Tibial artery (tissue), 4 donors: ENCODE measurements at regions not wholly inside any gene's neighbourhood (a gene's known extent, or its start where the extent isn't known, plus 50 kb on each side); places are given as distances from the start of the nearest gene placed in this dataset.
"Not testable (repeated sequence)": the region's sequence is repeated elsewhere in the genome, so short reads cannot be mapped to it uniquely, and the experiment has no call there.

Source experiments
- DNase-seq, 2 donors: peaks; one replicate each; pipeline ENCODE4 v3.0.0-alpha.2; 2019
- H3K27ac ChIP-seq, 2 donors: fragments of 200-600 bp; sonication (generic) in 1 of 2; 1 replicate in 1 of 2; 2 replicates in 1 of 2; pipeline ENCODE4 v1.5.1; 2018 to 2019; ENCODE audit warnings: mild to moderate bottlenecking in 1 of 2
- H3K27me3 ChIP-seq, 2 donors: fragments of 200-600 bp; sonication (generic) in 1 of 2; one replicate each; pipeline versions ENCODE4 v1.5.1 to v1.6.0; 2016 to 2019
- H3K36me3 ChIP-seq, 3 donors: fragments of 200-600 bp; sonication (generic) in 2 of 3; one replicate each; pipeline ENCODE4 v1.5.1; 2016 to 2019; ENCODE audit warnings: mild to moderate bottlenecking in 2 of 3
- H3K4me1 ChIP-seq, 4 donors: fragments of 200-600 bp; sonication (generic) in 2 of 4; 1 replicate in 3 of 4; 2 replicates in 1 of 4; pipeline ENCODE4 v1.5.1; 2016 to 2019
- H3K4me3 ChIP-seq, 2 donors: fragments of 200-600 bp; sonication (generic) in 1 of 2; 1 replicate in 1 of 2; 2 replicates in 1 of 2; pipeline ENCODE4 v1.5.1; 2018 to 2019; ENCODE audit warnings: mild to moderate bottlenecking in 2 of 2
- H3K9me3 ChIP-seq, 3 donors: fragments of 200-600 bp; sonication (generic) in 1 of 3; one replicate each; pipeline ENCODE4 v1.5.1; 2016 to 2019
- CTCF ChIP-seq, 2 experiments: fragments of 200-600 bp in 1 of 2; fragments of 450-650 bp in 1 of 2; IDR thresholded peaks; one replicate each; pipeline ENCODE4 v1.5.1; 2017 to 2019; ENCODE audit warnings: antibody characterized with exemption in 2 of 2, mild to moderate bottlenecking in 1 of 2, moderate library complexity in 1 of 2
- intact Hi-C: fragments of 100-400 bp; cut with DNase I; formaldehyde crosslinking; loops from one replicate; pipeline ENCODE4 v1.15.0; 2023; ENCODE audit warnings: low total_unique reads

GRCh38 chr6:137717074-137718073, 149.7 kb upstream of the TNFAIP3 start:
- no peaks in the 10 kb centered on the region for H3K36me3 ChIP-seq
- no peaks in the 10 kb centered on the region for H3K9me3 ChIP-seq
- DNase-seq, result no peak
- H3K27ac ChIP-seq, result no peak overlapping the region
- no peak overlapping the region for H3K4me3 ChIP-seq
- no peak for TF ChIP-seq CTCF (IDR thresholded peaks at IDR 0.05)
- H3K4me1 ChIP-seq, result no peaks in the 10 kb centered on the region
- intact Hi-C loops, result no loop called here
- H3K27me3 ChIP-seq, result no peaks in the 10 kb centered on the region

- H3K27ac ChIP-seq, H3K9me3 ChIP-seq, H3K27me3 ChIP-seq, H3K4me1 ChIP-seq, intact Hi-C loops, H3K36me3 ChIP-seq, DNase-seq, H3K4me3 ChIP-seq: not testable (repeated sequence)
Measured at GRCh38 chr6:137718903-137719302, 148.2 kb upstream of the TNFAIP3 start.

- TF ChIP-seq CTCF (IDR thresholded peaks at IDR 0.05), result no peak
- Histone ChIP-seq H3K36me3 (no peaks in the 10 kb centered on the region), H3K9me3 (no peaks in the 10 kb centered on the region), H3K27ac (no peak overlapping the region), H3K4me1 (no peaks in the 10 kb centered on the region), H3K4me3 (no peak overlapping the region), H3K27me3 (no peaks in the 10 kb centered on the region)
- intact Hi-C loops, result no loop called here
- DNase-seq, result no peak
Measured at GRCh38 chr6:137722749-137723272, 144.2 kb upstream of the TNFAIP3 start.

- DNase-seq, result no peak
- no peak overlapping the region for H3K27ac ChIP-seq
- TF ChIP-seq CTCF (IDR thresholded peaks at IDR 0.05), result no peak
Measured at GRCh38 chr6:137723273-137724017, 143.6 kb upstream of the TNFAIP3 start.

GRCh38 chr6:137724018-137724403, 143.0 kb upstream of the TNFAIP3 start:
- Histone ChIP-seq H3K9me3 (no peaks in the 10 kb centered on the region), H3K4me1 (no peaks in the 10 kb centered on the region), H3K27ac (no peak overlapping the region), H3K4me3 (no peak overlapping the region), H3K36me3 (no peaks in the 10 kb centered on the region), H3K27me3 (no peaks in the 10 kb centered on the region)
- TF ChIP-seq CTCF (IDR thresholded peaks at IDR 0.05), result no peak
- intact Hi-C loops, result no loop called here
- no peak for DNase-seq

More at GRCh38 chr6:137723273-137724017, 143.6 kb upstream of the TNFAIP3 start:
- no peak overlapping the region for H3K4me3 ChIP-seq
- intact Hi-C loops, result no loop called here
- no peaks in the 10 kb centered on the region for H3K27me3 ChIP-seq
- no peaks in the 10 kb centered on the region for H3K9me3 ChIP-seq
- no peaks in the 10 kb centered on the region for H3K4me1 ChIP-seq
- no peaks in the 10 kb centered on the region for H3K36me3 ChIP-seq
